Keratinocyte (primary cell): ENCODE measurements at regions not wholly inside any gene's neighbourhood (a gene's known extent, or its start where the extent isn't known, plus 50 kb on each side); places are given as distances from the start of the nearest gene placed in this dataset.

Experiments used
- DNase-seq: peaks from one replicate; pipeline ENCODE4 v3.0.0-alpha.2; 2011; ENCODE audit warnings: low read depth, missing footprints, low spot score
- FAIRE-seq: peaks from 2 replicates; lab custom pipeline; 2011; peaks lifted over from hg19 to GRCh38; lab: Jason Lieb, UNC
- H2AFZ ChIP-seq: 2 replicates; pipeline ENCODE4 v1.6.0; 2012; ENCODE audit warnings: low read length, control low read depth, inconsistent platforms; ENCODE audit not compliant: control insufficient read depth
- H3K27ac ChIP-seq: 2 replicates; pipeline ENCODE4 v1.5.1; 2011; ENCODE audit warnings: low read length; ENCODE audit not compliant: control insufficient read depth, insufficient read depth
- H3K27me3 ChIP-seq: 3 replicates; pipeline ENCODE4 v1.6.0; 2011; ENCODE audit warnings: low read length; ENCODE audit not compliant: control insufficient read depth, insufficient read depth; ENCODE audit errors: extremely low read depth
- H3K36me3 ChIP-seq, 2 experiments: 2 replicates in 1 of 2; 3 replicates in 1 of 2; pipeline ENCODE4 v1.5.1; 2011; ENCODE audit warnings: low read length in 2 of 2, mild to moderate bottlenecking in 1 of 2; ENCODE audit not compliant: control insufficient read depth in 2 of 2, insufficient read depth in 2 of 2; ENCODE audit errors: extremely low read depth in 1 of 2
- H3K4me1 ChIP-seq: 3 replicates; pipeline ENCODE4 v1.5.1; 2011; ENCODE audit warnings: low read length; ENCODE audit not compliant: control insufficient read depth, insufficient read depth; ENCODE audit errors: extremely low read depth
- H3K4me2 ChIP-seq: 3 replicates; pipeline ENCODE4 v1.6.0; 2011; ENCODE audit warnings: low read depth, low read length; ENCODE audit not compliant: control insufficient read depth, insufficient read depth; ENCODE audit errors: extremely low read depth
- H3K4me3 ChIP-seq, 3 experiments: fragments of 200-600 bp in 1 of 3; sonication (generic) in 1 of 3; 2 replicates in 2 of 3; 3 replicates in 1 of 3; pipeline ENCODE4 v1.5.1; 2011 to 2016; ENCODE audit warnings: low read length in 3 of 3, mild to moderate bottlenecking in 3 of 3, control low read depth in 2 of 3, inconsistent platforms in 1 of 3, low read depth in 1 of 3, mixed read lengths in 1 of 3, mixed run types in 1 of 3, moderate library complexity in 1 of 3; ENCODE audit not compliant: control insufficient read depth in 2 of 3, insufficient read depth in 2 of 3; ENCODE audit errors: extremely low read depth in 1 of 3
- H3K79me2 ChIP-seq: 2 replicates; pipeline ENCODE4 v1.6.0; 2012; ENCODE audit warnings: low read length; ENCODE audit not compliant: control insufficient read depth, insufficient read depth
- H3K9ac ChIP-seq: 3 replicates; pipeline ENCODE4 v1.6.0; 2011; ENCODE audit warnings: low read length; ENCODE audit not compliant: control insufficient read depth, insufficient read depth; ENCODE audit errors: extremely low read depth
- H3K9me1 ChIP-seq: 3 replicates; pipeline ENCODE4 v1.6.0; 2011; ENCODE audit warnings: low read length; ENCODE audit not compliant: control insufficient read depth, insufficient read depth; ENCODE audit errors: extremely low read depth
- H3K9me3 ChIP-seq: 2 replicates; pipeline ENCODE4 v1.5.1; 2012; ENCODE audit warnings: low read depth, low read length; ENCODE audit not compliant: control insufficient read depth
- H4K20me1 ChIP-seq: 3 replicates; pipeline ENCODE4 v1.6.0; 2011; ENCODE audit warnings: low read length; ENCODE audit not compliant: control insufficient read depth, insufficient read depth; ENCODE audit errors: extremely low read depth
- CTCF ChIP-seq, 3 experiments: IDR thresholded peaks in 1 of 3; conservative IDR thresholded peaks in 1 of 3; optimal IDR thresholded peaks in 1 of 3; 2 replicates in 2 of 3; 3 replicates in 1 of 3; pipeline versions ENCODE3 to v1.5.1; 2011; ENCODE audit warnings: low read length in 3 of 3, mild to moderate bottlenecking in 3 of 3, moderate library complexity in 2 of 3, control low read depth in 1 of 3, inconsistent platforms in 1 of 3; ENCODE audit not compliant: insufficient read depth in 2 of 3; ENCODE audit errors: extremely low read depth in 1 of 3
- EZH2 ChIP-seq: IDR thresholded peaks from one replicate; pipeline ENCODE4 v1.6.1; 2012; ENCODE audit warnings: inconsistent platforms, mild to moderate bottlenecking, low read length, moderate library complexity
- dilution Hi-C: fragments of 300-500 bp; cut with MboI; formaldehyde crosslinking; loops from one replicate; pipeline ENCODE4 v1.7.0; 2020; ENCODE audit warnings: low sequenced_read_pairs; ENCODE audit not compliant: extremely low pct_ligation_motif_present

GRCh38 chr21:29246614-29247013 lies 52.1 kb upstream of the BACH1 start:
- Histone ChIP-seq H3K4me2 (no peak overlapping the region), H3K9ac (no peak overlapping the region), H3K4me1 (peaks cover 7% of the 10 kb centered on the region), H3K36me3 (no peaks in the 10 kb centered on the region), H3K9me3 (peaks cover 2% of the 10 kb centered on the region), H3K4me3 (no peak overlapping the region), H3K27me3 (no peaks in the 10 kb centered on the region), H3K79me2 (no peaks in the 10 kb centered on the region), H3K9me1 (no peaks in the 10 kb centered on the region), H3K27ac (no peak overlapping the region), H4K20me1 (no peaks in the 10 kb centered on the region), H2AFZ (no peak overlapping the region)
- FAIRE-seq (no peak), DNase-seq (no peak)
- dilution Hi-C loops = no loop called here
- TF ChIP-seq CTCF (optimal IDR thresholded peaks at IDR 0.05 in 1 of 3, IDR thresholded peaks at IDR 0.05 in 1 of 3, conservative IDR thresholded peaks at IDR 0.05 in 1 of 3; ENCODE audit: extremely low read depth in 1 of 3, insufficient read depth in 2 of 3, low read length in 3 of 3) (no peak), EZH2 (no peak)

- Histone ChIP-seq H3K9ac (no peak overlapping the region), H3K27ac (no peak overlapping the region), H4K20me1 (no peaks in the 10 kb centered on the region), H3K4me3 (no peak overlapping the region), H3K9me3 (peaks cover 2% of the 10 kb centered on the region), H2AFZ (no peak overlapping the region), H3K4me1 (peaks cover 7% of the 10 kb centered on the region), H3K79me2 (no peaks in the 10 kb centered on the region), H3K27me3 (no peaks in the 10 kb centered on the region), H3K9me1 (no peaks in the 10 kb centered on the region), H3K4me2 (no peak overlapping the region), H3K36me3 (no peaks in the 10 kb centered on the region)
- TF ChIP-seq EZH2 (no peak), CTCF (optimal IDR thresholded peaks at IDR 0.05 in 1 of 3, IDR thresholded peaks at IDR 0.05 in 1 of 3, conservative IDR thresholded peaks at IDR 0.05 in 1 of 3; ENCODE audit: extremely low read depth in 1 of 3, insufficient read depth in 2 of 3, low read length in 3 of 3) (no peak)
- DNase-seq (no peak), FAIRE-seq (no peak)
- dilution Hi-C loops = no loop called here
Measured at GRCh38 chr21:29248124-29248523, 50.6 kb upstream of the BACH1 start.
